Activated T-helper 9 cell treated with anti-CD3 and anti-CD28 coated beads, Interleukin-2, amount 50 U/mL, for 16 hours (primary cell): ENCODE measurements at regions not wholly inside any gene's neighbourhood (a gene's known extent, or its start where the extent isn't known, plus 50 kb on each side); places are given as distances from the start of the nearest gene placed in this dataset.
"Not testable (repeated sequence)": the region's sequence is repeated elsewhere in the genome, so short reads cannot be mapped to it uniquely, and the experiment has no call there.

Experiments
- DNase-seq: peaks from one replicate; pipeline ENCODE4 v3.0.0-alpha.2; 2020; ENCODE audit warnings: low read depth

GRCh38 chr18:1416074-1416473, 511.4 kb downstream of the ADCYAP1 start:
- no peak for DNase-seq

GRCh38 chr18:1421502-1421901, 516.8 kb downstream of the ADCYAP1 start:
- DNase-seq = no peak

GRCh38 chr18:1422634-1423033, 518.0 kb downstream of the ADCYAP1 start:
- DNase-seq = no peak

GRCh38 chr18:1425679-1426078, 521.0 kb downstream of the ADCYAP1 start:
- no peak for DNase-seq

GRCh38 chr18:1435487-1435886, 530.8 kb downstream of the ADCYAP1 start:
- no peak for DNase-seq

GRCh38 chr18:1436199-1436598, 531.5 kb downstream of the ADCYAP1 start:
- DNase-seq = no peak

- DNase-seq = no peak
These were observed 533.8 kb downstream of the ADCYAP1 start for GRCh38 chr18:1438458-1438910.

- no peak for DNase-seq
These were observed 534.3 kb downstream of the ADCYAP1 start for GRCh38 chr18:1438967-1439366.

- DNase-seq = not testable (repeated sequence)
These were observed 539.4 kb downstream of the ADCYAP1 start for GRCh38 chr18:1444062-1444461.

- DNase-seq = no peak
These were observed 542.1 kb downstream of the ADCYAP1 start for GRCh38 chr18:1446765-1447164.

GRCh38 chr18:1452821-1453220, 548.1 kb downstream of the ADCYAP1 start:
- DNase-seq = no peak

GRCh38 chr18:1455605-1456004, 550.9 kb downstream of the ADCYAP1 start:
- no peak for DNase-seq

GRCh38 chr18:1458547-1458946, 553.9 kb downstream of the ADCYAP1 start:
- no peak for DNase-seq

GRCh38 chr18:1463981-1464380, 559.3 kb downstream of the ADCYAP1 start:
- DNase-seq = no peak

GRCh38 chr18:1464444-1465217, 560.0 kb downstream of the ADCYAP1 start:
- no peak for DNase-seq

GRCh38 chr18:1466035-1466434, 561.4 kb downstream of the ADCYAP1 start:
- no peak for DNase-seq

- DNase-seq = no peak
These were observed 562.8 kb downstream of the ADCYAP1 start for GRCh38 chr18:1467461-1467964.

GRCh38 chr18:1468550-1468949, 563.9 kb downstream of the ADCYAP1 start:
- DNase-seq = no peak

GRCh38 chr18:1475867-1476266, 571.2 kb downstream of the ADCYAP1 start:
- DNase-seq = no peak

- DNase-seq = no peak
These were observed 575.6 kb downstream of the ADCYAP1 start for GRCh38 chr18:1480309-1480708.

GRCh38 chr18:1481577-1481976, 576.9 kb downstream of the ADCYAP1 start:
- no peak for DNase-seq

- DNase-seq = no peak
These were observed 578.7 kb downstream of the ADCYAP1 start for GRCh38 chr18:1483385-1483784.

GRCh38 chr18:1487457-1487856, 582.8 kb downstream of the ADCYAP1 start:
- no peak for DNase-seq

GRCh38 chr18:1488394-1488793, 583.7 kb downstream of the ADCYAP1 start:
- DNase-seq = no peak
